ENCODE measurements at regions not wholly inside any gene's neighbourhood (a gene's known extent, or its start where the extent isn't known, plus 50 kb on each side); places are given as distances from the start of the nearest gene placed in this dataset.
A peak's percentile ranks its signal among the peaks of the same experiment; 100 is the strongest.

- no peak for DNase-seq
These were observed 58.2 kb downstream of the MEX3B start for GRCh38 chr15:81987628-81988027.

GRCh38 chr15:81983497-81983896 is 62.3 kb downstream of the MEX3B start:
- no peak for DNase-seq

GRCh38 chr15:81982808-81983207 is 63.0 kb downstream of the MEX3B start:
- DNase-seq = no peak

GRCh38 chr15:81981908-81982307 is 63.9 kb downstream of the MEX3B start:
- no peak for DNase-seq

- no peak for DNase-seq
These were observed 68.4 kb downstream of the MEX3B start for GRCh38 chr15:81977464-81977863.

GRCh38 chr15:81968691-81969090 is 77.1 kb downstream of the MEX3B start:
- no peak for DNase-seq

- no peak for DNase-seq
These were observed 79.2 kb downstream of the MEX3B start for GRCh38 chr15:81966631-81967030.

- DNase-seq = no peak
These were observed 83.3 kb downstream of the MEX3B start for GRCh38 chr15:81962482-81962881.

GRCh38 chr15:81959196-81959595 is 86.6 kb downstream of the MEX3B start:
- DNase-seq = no peak

- DNase-seq = no peak
These were observed 88.1 kb downstream of the MEX3B start for GRCh38 chr15:81957698-81958097.

GRCh38 chr15:81955382-81956062 is 90.3 kb downstream of the MEX3B start:
- peak; percentile 57 for DNase-seq

GRCh38 chr15:81954158-81954783 is 91.5 kb downstream of the MEX3B start:
- no peak for DNase-seq

- no peak for DNase-seq
These were observed 94.9 kb downstream of the MEX3B start for GRCh38 chr15:81950841-81951414.

- no peak for DNase-seq
These were observed 97.1 kb downstream of the MEX3B start for GRCh38 chr15:81948751-81949150.

- DNase-seq = no peak
These were observed 97.6 kb downstream of the MEX3B start for GRCh38 chr15:81948222-81948621.

GRCh38 chr15:81947548-81947947 is 98.3 kb downstream of the MEX3B start:
- DNase-seq = no peak

- DNase-seq = no peak
These were observed 100.7 kb downstream of the MEX3B start for GRCh38 chr15:81945014-81945615.

GRCh38 chr15:81942655-81943195 is 103.1 kb downstream of the MEX3B start:
- DNase-seq = no peak

GRCh38 chr15:81942157-81942556 is 103.7 kb downstream of the MEX3B start:
- no peak for DNase-seq

GRCh38 chr15:81941479-81941878 is 104.3 kb downstream of the MEX3B start:
- DNase-seq = no peak

- DNase-seq = no peak
These were observed 105.1 kb downstream of the MEX3B start for GRCh38 chr15:81940467-81941451.

All from islet precursor cell (in vitro differentiated cells).